ENCODE measurements at regions not wholly inside any gene's neighbourhood (a gene's known extent, or its start where the extent isn't known, plus 50 kb on each side); places are given as distances from the start of the nearest gene placed in this dataset.
"Not testable (repeated sequence)": the region's sequence is repeated elsewhere in the genome, so short reads cannot be mapped to it uniquely, and the experiment has no call there.

DNA sequence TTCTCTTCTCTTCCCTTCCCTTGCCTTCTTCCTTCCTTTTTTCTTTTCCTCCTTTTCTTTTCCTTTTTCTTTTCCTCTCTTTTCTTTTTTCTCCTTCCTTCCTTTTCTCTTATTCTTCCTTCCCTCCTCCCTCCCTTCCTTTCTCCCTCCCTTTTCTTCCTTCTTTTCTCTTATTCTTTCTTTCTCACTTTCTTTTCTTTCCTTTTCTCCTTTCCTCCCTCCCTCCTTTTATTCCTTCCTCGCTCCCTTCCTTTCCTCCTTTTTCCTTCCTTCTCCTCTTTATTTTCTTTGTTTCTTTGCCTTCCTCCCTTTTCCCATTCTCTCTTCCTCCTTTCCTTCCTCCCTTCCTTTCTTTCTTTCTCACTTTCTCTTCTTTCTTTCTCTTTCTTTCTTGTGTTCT lies 146.1 kb downstream of the ZNF92 start:
- DNase-seq: not testable (repeated sequence)

DNA sequence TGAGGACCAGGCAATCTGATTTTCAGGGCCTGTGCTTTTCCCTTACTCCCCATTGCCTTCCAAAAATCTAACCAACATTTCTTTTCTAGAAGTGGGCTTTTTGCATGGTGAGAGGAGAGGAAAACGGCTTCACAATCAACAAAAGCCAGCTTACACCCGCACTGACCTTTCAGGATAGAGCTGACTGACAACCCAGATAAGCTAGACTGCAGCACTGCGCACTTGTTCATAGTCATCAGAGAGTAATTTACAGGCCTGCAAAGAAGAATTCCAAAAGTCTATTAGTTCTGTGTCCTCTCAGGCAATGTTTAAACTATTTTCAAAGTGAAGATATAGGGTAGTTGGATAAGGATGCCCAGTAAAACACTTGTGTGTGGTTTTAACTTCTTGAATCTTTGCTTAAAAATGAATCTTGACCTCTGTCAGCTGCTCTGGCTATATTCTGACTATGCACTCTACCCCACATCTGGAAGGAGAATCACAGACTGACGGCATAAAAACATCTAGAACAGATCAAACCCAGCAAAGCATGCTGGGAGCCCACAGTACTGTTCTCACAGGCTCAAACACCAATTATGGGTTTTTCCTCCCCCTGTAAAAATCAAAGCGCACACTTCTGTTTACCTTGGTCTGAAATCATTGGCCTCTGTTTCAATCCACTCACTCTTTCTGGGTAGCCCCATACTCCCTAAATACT lies 172.0 kb downstream of the ZNF92 start:
- not testable (repeated sequence) for DNase-seq

DNA sequence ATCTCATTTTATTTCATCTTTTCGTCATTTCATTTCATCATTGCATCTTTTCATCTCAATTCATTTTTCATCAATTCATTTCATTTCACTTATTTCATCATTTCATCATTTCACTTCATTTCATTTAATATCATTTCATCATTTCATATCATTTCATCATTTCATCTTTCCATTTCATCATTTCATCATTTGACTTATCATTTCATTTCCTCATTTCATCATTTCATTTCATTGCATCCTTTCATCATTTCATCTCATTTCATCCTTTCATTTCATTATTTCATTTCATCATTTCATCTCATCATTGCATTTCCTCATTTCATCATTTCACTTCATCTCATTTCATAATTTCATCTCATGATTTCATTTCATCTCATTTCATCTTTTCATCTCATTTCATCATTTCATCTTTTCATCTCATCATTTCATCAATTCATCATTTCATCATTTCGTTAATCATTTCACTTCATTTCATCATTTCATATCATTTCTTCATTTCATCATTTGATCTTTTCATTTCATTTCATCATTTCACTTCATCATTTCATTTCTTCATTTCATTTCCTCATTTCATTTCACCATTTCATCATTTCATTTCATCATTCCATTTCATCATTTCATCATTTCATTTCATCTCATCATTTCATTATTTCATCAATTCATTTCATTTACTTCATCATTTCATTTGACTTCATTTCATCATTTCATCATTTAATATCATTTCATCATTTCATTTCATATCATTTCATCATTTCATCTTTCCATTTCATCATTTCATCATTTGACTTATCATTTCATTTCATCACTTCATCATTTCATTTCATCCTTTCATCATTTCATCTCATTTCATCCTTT lies 176.2 kb downstream of the ZNF92 start:
- not testable (repeated sequence) for DNase-seq

DNA sequence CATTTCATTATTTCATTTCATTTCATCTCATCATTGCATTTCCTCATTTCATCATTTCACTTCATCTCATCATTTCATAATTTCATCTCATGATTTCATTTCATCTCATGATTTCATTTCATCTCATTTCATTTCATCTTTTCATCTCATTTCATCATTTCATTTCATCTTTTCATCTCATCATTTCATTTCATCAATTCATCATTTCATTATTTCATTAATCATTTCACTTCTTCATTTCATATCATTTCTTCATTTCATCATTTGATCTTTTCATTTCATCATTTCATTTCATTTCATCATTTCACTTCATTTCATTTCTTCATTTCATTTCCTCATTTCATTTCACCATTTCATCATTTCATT lies 176.8 kb downstream of the ZNF92 start:
- DNase-seq: not testable (repeated sequence)

DNA sequence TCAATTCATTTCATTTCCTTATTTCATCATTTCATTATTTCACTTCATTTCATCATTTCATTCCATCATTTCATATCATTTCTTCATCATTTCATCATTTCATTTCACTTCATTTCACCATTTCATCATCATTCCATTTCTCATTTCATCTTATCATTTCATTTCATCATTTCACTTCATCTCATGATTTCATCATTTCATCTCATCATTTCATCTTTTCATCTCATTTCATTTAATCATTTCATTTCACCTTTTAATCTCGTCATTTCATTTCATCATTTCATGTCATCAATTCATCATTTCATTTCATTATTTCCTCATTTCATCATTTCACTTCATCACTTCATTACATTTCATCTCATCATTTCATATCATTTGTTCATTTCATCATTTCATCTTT lies 177.4 kb downstream of the ZNF92 start:
- DNase-seq: not testable (repeated sequence)

DNA sequence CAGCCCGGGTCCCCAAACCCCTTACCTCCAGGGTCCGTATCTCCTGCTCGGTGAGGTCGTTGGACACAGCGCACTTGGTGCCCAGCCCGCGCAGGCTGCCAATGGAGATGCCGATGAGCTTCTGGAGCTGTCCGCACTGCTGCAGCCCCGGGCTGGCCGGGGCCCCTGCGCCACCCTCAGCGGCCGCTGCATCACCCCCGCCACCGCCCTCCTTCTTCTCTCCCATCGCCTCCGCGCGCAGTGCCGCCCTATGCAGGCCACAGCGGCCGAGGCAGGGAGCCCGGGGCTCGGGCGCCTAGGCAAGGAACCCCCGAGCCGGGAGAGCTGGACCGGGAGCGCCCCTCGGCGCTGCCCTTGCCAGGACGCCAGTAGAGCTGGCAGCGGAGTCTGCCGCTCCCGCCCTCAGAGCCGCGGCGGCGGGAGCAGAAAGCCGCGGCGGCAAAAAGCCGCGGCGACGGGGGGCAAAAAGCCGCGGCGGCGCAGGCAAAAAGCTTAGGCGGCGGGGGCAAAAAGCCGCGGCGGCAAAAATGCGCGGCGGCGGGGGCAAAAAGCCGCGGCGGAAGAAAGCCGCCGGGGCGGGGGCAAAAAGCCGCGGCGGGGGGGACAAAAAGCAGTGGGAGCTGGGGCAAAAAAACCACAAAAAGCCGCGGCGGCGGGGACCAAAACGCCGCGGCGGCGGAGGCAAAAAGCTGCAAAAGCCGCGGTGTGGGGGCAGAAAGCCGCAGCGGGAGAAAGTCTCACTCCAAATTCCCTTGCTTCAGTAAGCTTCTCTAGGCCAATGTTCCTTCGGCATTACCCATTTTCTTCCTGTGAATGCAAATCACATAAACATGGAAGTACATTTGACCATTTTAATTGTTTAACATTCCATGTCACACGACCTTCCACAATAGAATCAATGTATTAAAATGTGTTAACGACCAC lies 181.2 kb downstream of the ZNF92 start:
- not testable (repeated sequence) for DNase-seq

DNA sequence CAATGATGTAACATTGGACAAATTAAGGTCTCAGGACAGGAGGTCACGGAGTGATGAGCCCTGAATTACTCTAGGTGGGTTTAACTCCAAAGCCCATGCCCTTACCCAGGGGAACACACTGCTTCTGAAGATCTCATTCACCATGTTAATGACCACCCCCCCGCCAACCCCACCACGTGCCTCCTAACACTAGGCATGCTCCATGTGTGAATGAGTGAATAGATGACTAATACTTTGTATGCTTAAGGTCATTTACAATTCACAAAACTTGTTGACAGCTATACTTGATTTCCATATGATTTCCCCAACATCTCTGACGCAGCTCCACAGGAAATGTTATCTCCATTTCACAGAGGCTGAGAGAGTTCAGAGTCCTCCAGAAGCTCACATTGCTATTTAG lies 184.9 kb downstream of the ZNF92 start:
- DNase-seq: peak; percentile 1

DNA sequence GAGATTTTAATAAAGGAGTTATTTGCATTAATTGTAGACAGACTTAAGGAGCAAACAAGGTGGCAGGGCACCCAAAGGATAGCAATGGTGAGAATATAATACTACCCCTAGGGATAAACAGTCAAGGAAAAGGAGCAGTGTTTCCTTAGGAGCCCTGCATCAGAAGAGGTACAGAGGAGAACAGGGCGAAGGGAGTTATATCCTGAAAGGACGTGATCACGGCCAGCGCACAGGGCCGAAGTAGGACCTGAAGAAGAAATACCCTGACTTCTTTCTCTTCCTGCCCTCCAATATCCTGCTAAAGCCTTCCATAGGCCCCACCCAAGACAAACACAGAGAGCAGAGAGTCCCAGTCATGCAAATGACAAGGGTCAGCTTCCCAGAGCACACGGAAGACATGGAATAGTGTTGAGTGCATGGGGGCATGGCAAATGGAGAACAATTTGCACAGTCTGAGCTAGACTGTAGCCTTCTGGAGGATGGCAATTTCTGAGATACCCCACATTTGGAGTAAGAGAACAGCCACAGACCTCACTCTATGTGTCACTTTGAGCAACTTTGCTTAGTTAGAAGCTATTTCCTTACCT lies 188.2 kb downstream of the ZNF92 start:
- not testable (repeated sequence) for DNase-seq

DNA sequence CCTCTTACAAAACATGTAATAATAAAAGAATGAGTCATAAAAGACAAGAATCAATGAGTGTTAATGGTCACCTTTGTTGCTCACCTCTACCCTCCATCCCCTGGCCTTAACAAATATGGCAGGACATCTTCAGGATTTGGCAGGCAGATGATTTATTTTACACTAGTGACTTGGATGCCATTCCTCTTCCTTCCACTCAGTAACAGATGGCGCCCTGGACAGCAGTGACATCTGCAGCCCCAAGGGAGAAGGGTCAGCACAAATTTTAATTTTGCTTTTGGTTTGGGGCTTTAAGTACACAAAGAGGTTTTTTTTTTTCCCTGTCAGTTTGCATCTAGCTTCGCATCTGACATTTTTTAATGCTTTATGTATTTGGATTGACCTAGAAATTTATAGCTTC lies 188.9 kb downstream of the ZNF92 start:
- DNase-seq: peak; percentile 1

DNA sequence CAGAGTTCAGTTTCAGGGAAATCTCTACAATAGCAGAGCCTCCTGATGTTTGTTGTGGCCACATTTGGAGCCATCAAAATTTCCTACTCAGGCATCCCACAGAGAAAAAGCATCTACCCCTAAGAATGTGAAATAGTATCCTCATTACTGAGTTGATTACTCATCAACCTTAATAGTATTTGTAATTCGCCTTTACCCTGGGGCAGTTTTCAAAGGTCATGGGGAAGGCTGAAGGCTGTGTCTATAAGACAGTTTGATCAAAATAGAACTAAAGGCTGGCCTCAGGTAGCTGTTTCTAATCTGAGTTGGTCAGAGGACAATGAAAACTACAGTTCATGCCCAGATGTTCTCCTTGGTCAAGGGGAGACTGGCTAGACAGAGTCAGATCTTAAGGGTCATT lies 189.7 kb downstream of the ZNF92 start:
- not testable (repeated sequence) for DNase-seq

DNA sequence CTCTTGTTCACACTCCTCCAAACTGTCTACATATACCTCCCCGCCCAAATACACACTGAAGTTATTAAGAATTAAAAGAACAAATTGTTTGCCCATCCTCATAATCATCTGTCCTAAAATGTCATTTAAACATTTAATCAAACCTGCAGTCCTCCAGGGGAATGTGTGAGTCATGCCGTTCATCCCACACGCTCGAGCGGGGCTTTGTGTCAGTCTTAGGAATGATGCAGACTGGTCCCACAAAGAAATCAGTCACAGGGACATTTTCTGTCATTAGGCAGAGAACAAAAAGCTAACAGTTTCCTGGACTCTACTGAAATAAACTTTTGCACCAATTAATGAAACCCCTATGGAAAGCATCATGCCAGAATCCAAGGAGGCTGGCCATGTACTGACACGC lies 194.6 kb downstream of the ZNF92 start:
- DNase-seq: not testable (repeated sequence)

DNA sequence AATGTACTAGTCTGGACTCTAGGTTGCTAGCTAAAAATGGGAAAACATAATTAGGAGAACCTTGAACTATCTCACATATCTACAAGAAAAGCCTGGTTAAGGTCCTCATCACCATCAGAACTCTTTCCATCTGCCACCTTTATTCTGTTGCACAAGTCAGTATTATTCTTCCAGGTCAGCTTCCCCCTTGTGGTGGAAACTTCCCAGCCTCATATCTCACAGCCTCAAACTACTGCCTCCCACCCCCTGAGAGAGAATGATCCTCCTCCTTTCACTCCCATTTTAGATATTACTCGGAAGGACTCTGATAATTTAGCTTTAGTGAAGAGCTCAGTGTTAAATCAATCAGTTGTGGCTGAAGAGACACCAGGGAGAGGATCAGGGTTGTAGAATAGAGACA lies 197.3 kb downstream of the ZNF92 start:
- not testable (repeated sequence) for DNase-seq

DNA sequence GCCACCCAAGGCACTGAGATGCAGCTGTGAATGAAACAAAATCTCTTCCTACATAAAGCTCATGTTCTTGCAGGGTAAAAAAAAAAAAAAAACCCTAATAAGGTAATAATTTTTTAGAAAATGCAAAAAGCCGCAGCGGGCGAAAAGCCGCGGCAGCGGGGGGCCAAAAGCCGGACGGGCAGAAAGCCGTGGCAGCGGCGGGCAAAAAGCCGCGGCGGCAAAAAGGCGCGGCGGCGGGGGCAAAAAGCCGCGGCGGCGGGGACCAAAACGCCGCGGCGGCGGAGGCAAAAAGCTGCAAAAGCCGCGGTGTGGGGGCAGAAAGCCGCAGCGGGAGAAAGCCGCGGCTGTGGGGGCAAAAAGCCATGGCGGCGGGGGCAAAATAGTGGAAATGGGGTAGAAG lies 198.9 kb downstream of the ZNF92 start:
- not testable (repeated sequence) for DNase-seq

DNA sequence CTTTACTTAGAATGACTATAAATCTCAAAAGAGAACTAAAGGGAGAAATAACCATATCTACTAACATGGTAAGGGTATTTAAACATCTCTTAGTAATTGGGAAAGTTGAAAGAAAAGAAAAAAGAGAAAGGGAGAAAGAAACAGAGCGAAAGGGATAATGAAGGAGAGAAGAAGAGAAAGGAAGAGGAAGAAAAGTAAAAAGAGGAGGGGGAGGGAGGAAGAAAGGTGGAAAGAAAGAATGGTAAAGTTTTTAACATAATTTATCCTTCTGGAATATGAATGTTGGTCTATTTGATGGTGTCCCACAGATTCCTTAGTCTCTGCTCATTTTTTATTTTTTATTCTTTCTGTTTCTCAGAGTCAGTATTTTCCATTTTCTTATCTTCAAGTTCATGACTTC lies 202.7 kb downstream of the ZNF92 start:
- DNase-seq: not testable (repeated sequence)

DNA sequence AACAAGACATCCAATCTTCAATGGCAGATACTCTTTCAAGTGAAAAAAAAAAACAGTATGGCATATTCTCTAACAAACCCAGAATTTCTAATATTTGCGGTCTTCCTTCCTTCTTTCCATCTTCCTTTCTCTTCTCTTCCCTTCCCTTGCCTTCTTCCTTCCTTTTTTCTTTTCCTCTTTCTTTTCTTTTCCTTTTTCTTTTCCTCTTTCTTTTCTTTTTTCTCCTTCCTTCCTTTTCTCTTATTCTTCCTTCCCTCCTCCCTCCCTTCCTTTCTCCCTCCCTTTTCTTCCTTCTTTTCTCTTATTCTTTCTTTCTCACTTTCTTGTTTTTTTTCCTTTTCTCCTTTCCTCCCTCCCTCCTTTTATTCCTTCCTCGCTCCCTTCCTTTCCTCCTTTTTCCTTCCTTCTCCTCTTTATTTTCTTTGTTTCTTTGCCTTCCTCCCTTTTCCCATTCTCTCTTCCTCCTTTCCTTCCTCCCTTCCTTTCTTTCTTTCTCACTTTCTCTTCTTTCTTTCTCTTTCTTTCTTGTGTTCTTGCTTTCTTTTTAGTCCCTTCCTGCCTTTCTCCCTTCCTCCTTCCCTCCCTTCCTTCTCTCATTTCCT lies 209.0 kb downstream of the ZNF92 start:
- DNase-seq: not testable (repeated sequence)

DNA sequence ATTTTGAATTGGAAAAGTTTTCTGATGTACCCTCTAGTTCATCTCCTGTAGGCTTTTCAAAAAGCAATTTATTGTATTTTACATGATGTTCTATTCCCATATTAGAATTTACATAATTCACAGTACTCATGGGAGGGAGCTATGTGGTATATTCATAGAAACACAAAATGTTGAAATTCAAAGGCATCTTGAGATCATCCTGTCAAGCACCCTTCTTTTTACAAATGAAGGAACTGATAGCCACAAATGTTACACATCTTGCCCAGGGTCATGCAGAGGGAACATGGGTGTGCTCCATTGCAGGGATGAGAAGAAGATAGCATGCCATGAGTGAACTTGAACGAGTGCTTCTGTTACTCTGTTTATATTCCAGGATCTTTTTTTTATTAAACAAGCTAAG lies 228.8 kb downstream of the ZNF92 start:
- DNase-seq: not testable (repeated sequence)

DNA sequence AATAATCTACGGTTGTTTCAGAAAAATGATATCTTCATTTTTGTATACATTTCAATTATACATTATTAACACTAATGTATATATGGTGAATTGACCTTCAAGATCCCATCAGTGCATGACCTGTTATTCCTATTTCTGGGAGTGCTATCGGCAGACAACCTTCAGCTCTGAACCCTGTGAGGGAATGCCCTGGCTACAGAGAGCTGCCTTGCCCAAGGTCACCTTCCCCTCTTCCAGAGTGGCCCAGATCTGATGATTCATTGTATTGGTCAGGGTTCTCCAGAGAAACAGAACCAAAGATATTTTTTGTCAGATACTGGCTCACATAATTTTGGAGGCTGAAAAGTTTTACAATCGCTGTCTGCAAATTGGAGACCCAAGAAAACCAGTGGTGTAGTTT lies 235.5 kb downstream of the ZNF92 start:
- DNase-seq: no peak

DNA sequence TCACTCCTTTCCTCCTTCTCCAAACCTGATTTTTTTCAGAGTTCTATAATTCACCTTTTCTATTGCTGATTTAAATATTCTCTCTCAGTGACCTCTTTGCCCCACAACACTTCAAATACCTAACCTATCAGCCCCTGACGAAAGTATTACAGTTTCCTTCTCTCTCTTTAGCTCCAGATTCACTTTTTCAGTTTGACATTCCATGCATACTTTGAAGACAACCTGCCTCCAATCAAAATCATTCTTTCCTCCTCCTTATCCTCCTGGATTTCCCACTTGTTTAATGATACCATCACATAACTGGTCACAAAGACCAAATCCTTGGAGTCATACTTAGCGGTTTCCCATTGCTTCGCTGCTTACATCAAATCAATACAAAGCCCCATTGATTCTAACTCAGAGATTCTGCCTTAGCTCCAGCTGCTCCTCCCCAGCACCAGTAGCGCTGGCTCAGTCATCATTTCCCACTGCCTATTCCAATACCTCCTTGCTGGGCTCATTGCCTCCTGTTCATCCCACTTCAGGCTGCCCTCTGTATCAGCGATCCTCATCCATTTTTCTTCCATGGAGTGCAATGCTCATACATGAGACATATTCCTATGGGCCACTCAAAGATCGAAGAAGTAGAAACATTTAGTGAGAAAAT lies 240.1 kb downstream of the ZNF92 start:
- not testable (repeated sequence) for DNase-seq

DNA sequence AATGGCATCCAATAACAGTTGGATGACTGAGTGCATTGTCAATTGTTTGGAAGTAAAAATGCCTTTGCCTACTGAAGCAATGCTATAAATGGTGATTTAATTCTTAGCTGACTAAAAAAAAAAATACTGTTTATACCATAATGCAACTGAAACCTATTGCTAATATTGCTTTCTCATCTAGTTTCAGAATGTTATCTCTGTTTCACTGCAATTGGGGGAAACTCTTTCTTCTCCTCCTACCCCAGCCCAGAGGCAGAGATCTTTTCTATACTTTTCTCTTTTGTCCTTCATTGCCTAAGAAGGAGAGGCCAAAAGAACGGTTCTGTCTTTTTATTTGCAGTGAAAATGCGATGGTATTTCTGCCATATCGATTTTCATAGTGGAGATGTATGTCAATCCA lies 242.5 kb downstream of the ZNF92 start:
- not testable (repeated sequence) for DNase-seq

DNA sequence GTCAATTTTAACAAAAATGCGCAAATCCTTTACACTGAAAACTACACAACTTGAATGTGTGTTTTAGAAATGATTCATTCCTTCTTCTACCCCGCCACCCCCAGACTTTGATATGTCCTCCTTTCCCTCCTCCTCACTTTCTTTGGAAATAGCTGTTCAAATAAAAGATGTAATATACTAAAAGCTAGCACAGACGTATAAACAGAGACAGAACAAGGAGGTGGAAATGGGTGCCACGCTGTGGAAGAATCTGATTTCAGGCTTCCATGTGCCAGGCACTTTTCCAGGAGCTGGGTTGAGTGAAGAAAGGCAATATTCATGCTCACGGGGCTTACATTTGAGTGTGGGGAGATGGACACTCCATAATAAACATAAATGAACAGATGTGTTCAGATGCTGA lies 246.6 kb downstream of the ZNF92 start:
- not testable (repeated sequence) for DNase-seq

DNA sequence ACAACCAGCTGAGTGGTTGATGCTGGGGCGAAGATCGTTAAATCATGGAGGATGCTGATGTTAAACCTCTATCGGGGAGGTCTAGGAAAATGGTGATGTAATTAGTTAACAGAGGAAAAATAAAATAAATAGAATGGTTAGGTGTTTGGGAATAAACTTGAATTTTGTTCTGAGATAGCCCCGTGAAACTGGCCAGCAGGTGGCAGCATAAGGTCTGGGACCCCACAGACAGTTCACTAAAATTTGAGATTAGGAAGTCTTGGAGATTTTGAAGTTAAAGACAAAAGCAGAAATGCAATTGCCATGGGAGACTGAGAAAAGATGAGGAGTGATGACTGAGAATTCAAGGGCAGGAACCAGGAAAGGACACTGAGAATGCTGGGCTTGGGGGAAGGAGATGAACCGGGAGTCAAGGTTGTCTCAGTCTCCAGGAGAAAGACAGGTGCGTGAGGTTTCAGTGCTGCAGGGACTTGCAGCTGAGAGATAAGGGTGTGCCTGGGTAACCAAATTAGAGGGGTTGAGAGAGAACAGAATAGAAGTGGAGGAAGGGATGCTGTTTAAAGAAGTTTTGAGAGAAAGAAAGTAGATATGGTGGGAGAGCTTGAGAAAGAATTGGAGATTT lies 248.0 kb downstream of the ZNF92 start:
- DNase-seq: peak; percentile 55

Measured in stimulated activated CD4-positive, alpha-beta T cell treated with anti-CD3 and anti-CD28 coated beads, Interleukin-15, amount 100 ng/mL, for 24 hours (primary cell).